GM21381 (cell line): ENCODE measurements at regions not wholly inside any gene's neighbourhood (a gene's known extent, or its start where the extent isn't known, plus 50 kb on each side); places are given as distances from the start of the nearest gene placed in this dataset.

Experiments used
- ATAC-seq: cut with Tn5 transposase; IDR thresholded peaks from one replicate; pipeline ENCODE4 v1.9.1; 2021; ENCODE audit warnings: mild to moderate bottlenecking, moderate library complexity; ENCODE audit not compliant: unreplicated experiment

- no peak for ATAC-seq
Measured at GRCh38 chr11:8323161-8323935, 59.7 kb upstream of the LMO1 start.

- ATAC-seq: no peak
Measured at GRCh38 chr11:8321876-8322275, 58.2 kb upstream of the LMO1 start.

GRCh38 chr11:8320076-8320475 is 56.4 kb upstream of the LMO1 start:
- ATAC-seq: no peak

- no peak for ATAC-seq
Measured at GRCh38 chr11:8318536-8318935, 54.9 kb upstream of the LMO1 start.

- no peak for ATAC-seq
Measured at GRCh38 chr11:8317159-8317558, 53.5 kb upstream of the LMO1 start.

GRCh38 chr11:8315954-8316353 is 52.3 kb upstream of the LMO1 start:
- ATAC-seq: no peak

- ATAC-seq: no peak
Measured at GRCh38 chr11:8315463-8315862, 51.8 kb upstream of the LMO1 start.

- ATAC-seq: no peak
Measured at GRCh38 chr11:8314916-8315315, 51.2 kb upstream of the LMO1 start.

- no peak for ATAC-seq
Measured at GRCh38 chr11:8313504-8314090, 49.9 kb upstream of the LMO1 start.
